ENCODE measurements at regions not wholly inside any gene's neighbourhood (a gene's known extent, or its start where the extent isn't known, plus 50 kb on each side); places are given as distances from the start of the nearest gene placed in this dataset.

DNA sequence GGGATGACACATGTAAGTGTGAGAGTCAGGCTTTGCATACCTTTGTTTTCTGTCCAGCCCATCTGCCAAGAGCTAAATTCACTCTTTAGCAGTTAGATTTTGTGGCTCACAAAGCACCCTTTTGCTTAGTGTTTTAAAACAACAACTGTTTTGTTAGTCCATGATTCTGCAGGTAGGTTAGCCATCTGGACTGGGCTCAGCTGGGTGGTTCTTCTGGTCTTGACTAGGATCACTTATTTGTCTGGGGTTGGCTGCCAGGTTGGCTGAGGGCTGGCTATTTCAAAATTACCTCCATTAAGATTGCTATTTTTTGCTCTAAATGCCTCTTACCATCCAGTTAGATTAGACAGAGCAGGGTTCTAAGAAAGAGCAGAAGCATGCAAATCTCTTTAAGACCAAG is 489.3 kb downstream of the BTBD3 start:
- Histone ChIP-seq H3K4me3 (no peak overlapping the region), H3K27me3 (no peaks in the 10 kb centered on the region), H3K9me3 (peaks cover 0 to 49% (median 32%) of the 10 kb centered on the region in 4 donors), H3K27ac (replicated peaks in 1 of 4) (no peak overlapping the region), H3K4me1 (no peaks in the 10 kb centered on the region), H3K36me3 (no peaks in the 10 kb centered on the region)
- no peak for DNase-seq (ENCODE audit: extremely low spot score)
- TF ChIP-seq, protein P1, sequence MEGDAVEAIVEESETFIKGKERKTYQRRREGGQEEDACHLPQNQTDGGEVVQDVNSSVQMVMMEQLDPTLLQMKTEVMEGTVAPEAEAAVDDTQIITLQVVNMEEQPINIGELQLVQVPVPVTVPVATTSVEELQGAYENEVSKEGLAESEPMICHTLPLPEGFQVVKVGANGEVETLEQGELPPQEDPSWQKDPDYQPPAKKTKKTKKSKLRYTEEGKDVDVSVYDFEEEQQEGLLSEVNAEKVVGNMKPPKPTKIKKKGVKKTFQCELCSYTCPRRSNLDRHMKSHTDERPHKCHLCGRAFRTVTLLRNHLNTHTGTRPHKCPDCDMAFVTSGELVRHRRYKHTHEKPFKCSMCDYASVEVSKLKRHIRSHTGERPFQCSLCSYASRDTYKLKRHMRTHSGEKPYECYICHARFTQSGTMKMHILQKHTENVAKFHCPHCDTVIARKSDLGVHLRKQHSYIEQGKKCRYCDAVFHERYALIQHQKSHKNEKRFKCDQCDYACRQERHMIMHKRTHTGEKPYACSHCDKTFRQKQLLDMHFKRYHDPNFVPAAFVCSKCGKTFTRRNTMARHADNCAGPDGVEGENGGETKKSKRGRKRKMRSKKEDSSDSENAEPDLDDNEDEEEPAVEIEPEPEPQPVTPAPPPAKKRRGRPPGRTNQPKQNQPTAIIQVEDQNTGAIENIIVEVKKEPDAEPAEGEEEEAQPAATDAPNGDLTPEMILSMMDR (IDR thresholded peaks at IDR 0.05): no peak
- TF ChIP-seq POLR2A (IDR thresholded peaks at IDR 0.05; ENCODE audit: low read depth) (no peak), EP300 (IDR thresholded peaks at IDR 0.05) (no peak), POLR2AphosphoS5 (IDR thresholded peaks at IDR 0.05) (no peak)
- intact Hi-C loops (cut with DNase I): no loop called here

DNA sequence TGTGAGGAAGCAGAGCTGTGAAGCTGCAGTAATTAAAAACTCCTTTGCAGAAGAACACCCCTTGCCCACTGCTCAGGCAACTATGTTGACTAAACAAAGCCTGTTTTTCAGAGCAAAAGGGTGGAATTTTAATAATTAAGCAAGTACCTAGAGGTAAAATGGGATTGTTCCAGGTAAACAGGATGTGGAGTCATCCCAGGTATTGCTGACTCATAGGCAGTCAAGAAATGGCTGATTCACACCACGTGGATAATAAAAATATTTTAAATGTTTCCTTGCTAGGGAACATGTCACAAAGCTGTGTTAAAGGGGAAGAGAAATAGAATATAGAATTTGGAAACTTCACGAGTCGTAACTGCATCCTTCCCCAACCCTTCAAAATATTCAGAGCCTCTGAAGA is 491.8 kb downstream of the BTBD3 start:
- Histone ChIP-seq H3K27ac (replicated peaks in 1 of 4) (no peak overlapping the region), H3K9me3 (peaks cover 0 to 49% (median 32%) of the 10 kb centered on the region in 4 donors), H3K4me1 (no peaks in the 10 kb centered on the region), H3K4me3 (no peak overlapping the region), H3K36me3 (no peaks in the 10 kb centered on the region), H3K27me3 (no peaks in the 10 kb centered on the region)
- 49% methylated on average over 3 of the region's 3 CpGs for WGBS
- no peak for DNase-seq (ENCODE audit: extremely low spot score)
- intact Hi-C loops (cut with DNase I): no loop called here
- TF ChIP-seq POLR2A (IDR thresholded peaks at IDR 0.05; ENCODE audit: low read depth) (no peak), EP300 (IDR thresholded peaks at IDR 0.05) (no peak), POLR2AphosphoS5 (IDR thresholded peaks at IDR 0.05) (no peak)
- TF ChIP-seq, protein P1 (IDR thresholded peaks at IDR 0.05): no peak

DNA sequence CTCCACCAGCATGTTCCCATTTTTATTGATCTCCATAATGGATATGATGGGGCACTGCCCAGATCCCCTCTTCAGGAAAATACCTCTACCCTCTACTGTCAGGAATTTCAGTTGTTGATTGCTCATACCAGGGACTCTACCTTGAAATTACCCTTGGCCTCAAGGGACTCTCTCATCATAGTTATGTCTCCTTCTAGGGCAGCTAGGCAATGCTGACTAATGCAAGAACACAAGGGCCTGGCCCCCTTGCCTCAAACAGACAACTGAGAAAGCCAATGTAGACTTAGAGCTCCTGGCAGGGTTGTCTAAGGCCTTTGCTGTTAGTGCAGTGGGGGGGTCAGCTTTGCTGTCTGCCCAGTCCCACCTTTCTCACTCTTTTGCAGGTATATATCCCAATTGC is 493.1 kb downstream of the BTBD3 start:
- no peak for TF ChIP-seq POLR2AphosphoS5 (IDR thresholded peaks at IDR 0.05)
- TF ChIP-seq, protein P1 (IDR thresholded peaks at IDR 0.05): no peak
- no peak for TF ChIP-seq POLR2A (IDR thresholded peaks at IDR 0.05; ENCODE audit: low read depth)
- TF ChIP-seq EP300 (IDR thresholded peaks at IDR 0.05): no peak
- Histone ChIP-seq H3K4me1 (no peaks in the 10 kb centered on the region), H3K27me3 (no peaks in the 10 kb centered on the region), H3K36me3 (no peaks in the 10 kb centered on the region), H3K4me3 (no peak overlapping the region), H3K27ac (replicated peaks in 1 of 4) (no peak overlapping the region), H3K9me3 (peaks cover 0 to 44% (median 30%) of the 10 kb centered on the region in 4 donors)
- intact Hi-C loops (cut with DNase I): no loop called here
- DNase-seq (ENCODE audit: extremely low spot score): no peak

DNA sequence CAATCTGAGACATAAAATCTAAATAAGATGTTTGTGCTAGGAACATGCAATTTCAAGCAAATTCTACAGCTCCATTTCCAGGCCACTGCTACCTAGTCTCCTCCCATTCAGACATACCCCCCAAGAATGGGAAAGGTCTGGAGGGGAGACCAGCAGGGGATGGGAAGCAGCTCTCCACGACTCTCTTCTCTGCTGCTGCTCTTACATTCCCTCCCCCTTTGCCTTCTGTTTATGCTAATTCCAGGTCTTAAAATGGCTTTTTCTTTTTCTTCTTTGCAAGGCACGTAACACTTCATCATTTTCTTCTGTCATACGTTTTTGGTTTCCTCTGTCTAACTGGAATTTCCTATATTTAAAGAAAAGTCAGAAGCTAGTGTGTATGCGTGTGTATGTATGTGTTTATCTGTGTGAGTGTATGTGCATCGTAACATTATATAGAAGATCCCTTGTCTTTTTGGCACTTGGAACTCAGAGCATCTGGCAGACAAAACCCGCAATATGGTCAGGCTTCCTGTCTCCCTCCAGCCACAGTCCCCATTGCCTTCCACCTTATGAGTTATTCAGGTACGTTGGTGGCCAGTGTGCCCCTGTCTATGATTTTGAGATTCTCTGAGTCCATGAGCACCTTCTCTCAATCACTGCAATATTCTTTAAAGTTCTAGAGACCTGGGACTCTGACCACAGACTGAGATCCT is 493.7 kb downstream of the BTBD3 start:
- Histone ChIP-seq H3K4me3 (no peak overlapping the region), H3K27me3 (no peaks in the 10 kb centered on the region), H3K4me1 (no peaks in the 10 kb centered on the region), H3K9me3 (peaks cover 0 to 40% (median 25%) of the 10 kb centered on the region in 4 donors), H3K36me3 (no peaks in the 10 kb centered on the region), H3K27ac (replicated peaks in 1 of 4) (no peak overlapping the region)
- 69% methylated on average over 7 of the region's 7 CpGs for WGBS
- no peak for DNase-seq (ENCODE audit: extremely low spot score)
- TF ChIP-seq POLR2A (IDR thresholded peaks at IDR 0.05; ENCODE audit: low read depth) (no peak), POLR2AphosphoS5 (IDR thresholded peaks at IDR 0.05) (no peak), EP300 (IDR thresholded peaks at IDR 0.05) (no peak)
- TF ChIP-seq, protein P1 (IDR thresholded peaks at IDR 0.05): no peak
- intact Hi-C loops (cut with DNase I): no loop called here

DNA sequence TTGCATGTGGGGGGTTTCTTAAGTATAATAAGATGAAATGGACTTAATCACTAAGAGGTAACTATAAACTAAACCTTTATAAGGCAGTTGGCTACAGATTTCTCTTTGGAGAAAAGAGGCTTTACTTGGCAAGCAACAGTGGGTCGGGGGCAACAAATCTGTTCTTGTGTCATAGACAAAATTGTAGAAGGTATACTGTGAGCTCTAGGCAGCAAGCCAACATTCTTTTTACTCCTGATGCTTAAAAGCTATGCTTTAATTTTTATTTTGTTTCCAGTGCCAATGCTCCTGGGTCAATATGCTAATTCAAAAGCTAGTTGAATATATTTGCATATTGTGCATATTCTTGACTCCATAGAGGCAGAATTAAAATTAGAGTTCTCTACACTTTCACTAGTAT is 495.4 kb downstream of the BTBD3 start:
- no peak for DNase-seq (ENCODE audit: extremely low spot score)
- no peaks in the 10 kb centered on the region for H3K4me1 ChIP-seq
- H3K4me3 ChIP-seq: no peak overlapping the region
- no peaks in the 10 kb centered on the region for H3K36me3 ChIP-seq
- TF ChIP-seq EP300 (IDR thresholded peaks at IDR 0.05) (no peak), POLR2A (IDR thresholded peaks at IDR 0.05; ENCODE audit: low read depth) (no peak), POLR2AphosphoS5 (IDR thresholded peaks at IDR 0.05) (no peak)
- TF ChIP-seq, protein P1 (IDR thresholded peaks at IDR 0.05): no peak
- H3K27me3 ChIP-seq: no peaks in the 10 kb centered on the region
- intact Hi-C loops (cut with DNase I): no loop called here
- 58% methylated on average over 1 of the region's 1 CpG for WGBS
- peaks cover 0 to 22% (median 15%) of the 10 kb centered on the region in 4 donors for H3K9me3 ChIP-seq
- H3K27ac ChIP-seq (replicated peaks in 1 of 4): no peak overlapping the region
